ENCODE measurements at regions not wholly inside any gene's neighbourhood (a gene's known extent, or its start where the extent isn't known, plus 50 kb on each side); places are given as distances from the start of the nearest gene placed in this dataset.

DNA sequence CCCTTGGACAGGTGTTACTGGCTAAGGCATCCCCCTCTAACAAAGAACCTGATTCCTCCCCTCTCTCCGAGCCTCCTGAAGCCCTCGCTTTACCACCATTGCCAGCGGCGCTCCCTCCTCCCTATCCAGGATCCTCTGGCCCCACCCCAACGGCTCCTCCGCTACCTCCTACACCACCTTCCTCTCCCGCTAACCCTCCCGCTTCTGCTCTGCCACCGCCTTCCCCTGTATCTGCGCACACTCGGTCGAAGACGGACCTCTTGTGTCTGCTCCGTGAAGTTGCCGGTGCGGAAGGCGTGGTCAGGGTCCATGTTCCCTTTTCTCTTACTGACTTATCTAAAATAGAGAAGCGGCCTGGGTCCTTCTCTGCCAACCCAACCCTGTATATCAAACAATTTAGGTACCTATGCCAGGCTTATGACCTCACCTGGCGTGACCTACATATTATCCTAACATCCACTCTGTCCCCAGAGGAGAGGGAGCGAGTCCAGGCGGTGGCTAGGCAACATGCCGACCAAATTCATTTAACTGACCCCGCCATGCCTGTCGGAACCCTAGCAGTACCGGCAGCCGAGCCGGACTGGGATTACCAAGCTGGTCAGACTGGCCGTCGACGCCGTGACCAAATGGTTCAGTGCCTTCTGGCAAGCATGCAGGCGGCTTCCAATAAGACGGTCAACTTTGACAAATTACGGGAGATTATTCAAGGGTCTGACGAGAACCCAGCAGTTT is 958.9 kb downstream of the RPA4 start:
- TF ChIP-seq, protein P1, sequence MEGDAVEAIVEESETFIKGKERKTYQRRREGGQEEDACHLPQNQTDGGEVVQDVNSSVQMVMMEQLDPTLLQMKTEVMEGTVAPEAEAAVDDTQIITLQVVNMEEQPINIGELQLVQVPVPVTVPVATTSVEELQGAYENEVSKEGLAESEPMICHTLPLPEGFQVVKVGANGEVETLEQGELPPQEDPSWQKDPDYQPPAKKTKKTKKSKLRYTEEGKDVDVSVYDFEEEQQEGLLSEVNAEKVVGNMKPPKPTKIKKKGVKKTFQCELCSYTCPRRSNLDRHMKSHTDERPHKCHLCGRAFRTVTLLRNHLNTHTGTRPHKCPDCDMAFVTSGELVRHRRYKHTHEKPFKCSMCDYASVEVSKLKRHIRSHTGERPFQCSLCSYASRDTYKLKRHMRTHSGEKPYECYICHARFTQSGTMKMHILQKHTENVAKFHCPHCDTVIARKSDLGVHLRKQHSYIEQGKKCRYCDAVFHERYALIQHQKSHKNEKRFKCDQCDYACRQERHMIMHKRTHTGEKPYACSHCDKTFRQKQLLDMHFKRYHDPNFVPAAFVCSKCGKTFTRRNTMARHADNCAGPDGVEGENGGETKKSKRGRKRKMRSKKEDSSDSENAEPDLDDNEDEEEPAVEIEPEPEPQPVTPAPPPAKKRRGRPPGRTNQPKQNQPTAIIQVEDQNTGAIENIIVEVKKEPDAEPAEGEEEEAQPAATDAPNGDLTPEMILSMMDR (conservative IDR thresholded peaks at IDR 0.05; ENCODE audit: low read depth, low read length): no peak
- TF ChIP-seq EZH2 (IDR thresholded peaks at IDR 0.05; ENCODE audit: borderline replicate concordance, low read depth, low read length, poor library complexity, severe bottlenecking): no peak
